Fibroblast of lung (primary cell): ENCODE measurements at regions not wholly inside any gene's neighbourhood (a gene's known extent, or its start where the extent isn't known, plus 50 kb on each side); places are given as distances from the start of the nearest gene placed in this dataset.

Experiments
- CTCF ChIP-seq, 2 donors: IDR thresholded peaks in 1 of 2; conservative IDR thresholded peaks in 1 of 2; 1 replicate in 1 of 2; 2 replicates in 1 of 2; pipeline ENCODE4 v1.5.1; 2011 to 2012; ENCODE audit warnings: low read length in 2 of 2, control low read depth in 1 of 2, inconsistent platforms in 1 of 2, low read depth in 1 of 2, mild to moderate bottlenecking in 1 of 2
- EZH2 ChIP-seq: IDR thresholded peaks from 2 replicates; pipeline ENCODE4 v1.5.1; 2012; ENCODE audit warnings: low read length, control low read depth, mild to moderate bottlenecking; ENCODE audit errors: missing control alignments

- TF ChIP-seq CTCF (conservative IDR thresholded peaks at IDR 0.05 in 1 of 2, IDR thresholded peaks at IDR 0.05 in 1 of 2; ENCODE audit: low read depth in 1 of 2, low read length in 2 of 2) (no peak), EZH2 (no peak)
Observed at GRCh38 chr1:172832006-172832725, 173.3 kb downstream of the FASLG start.
